ENCODE measurements at regions not wholly inside any gene's neighbourhood (a gene's known extent, or its start where the extent isn't known, plus 50 kb on each side); places are given as distances from the start of the nearest gene placed in this dataset.

DNA sequence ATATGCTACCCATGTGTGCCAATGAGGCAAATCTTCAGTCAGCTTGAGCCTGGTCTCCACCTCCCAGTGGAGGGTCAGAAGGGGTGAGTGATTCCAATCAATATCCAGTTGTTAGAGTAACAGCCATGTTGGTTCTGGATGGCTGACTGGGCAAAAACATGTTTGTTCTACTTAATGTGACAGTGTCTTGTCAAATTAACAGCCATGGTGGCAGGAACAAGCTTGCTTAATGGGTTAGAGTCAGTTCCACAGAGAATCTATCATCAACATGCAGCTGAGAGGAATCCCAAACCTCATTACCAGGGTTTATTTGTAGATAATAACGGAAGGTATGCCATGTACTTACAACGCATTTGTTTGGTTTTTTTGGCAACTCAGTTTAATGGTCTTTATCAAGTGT lies 133.2 kb downstream of the SLC17A6 start:
- H3F3A ChIP-seq (ENCODE audit: insufficient read depth, low read length, poor library complexity, severe bottlenecking), result no peaks in the 10 kb centered on the region
- H3K27me3 ChIP-seq (ENCODE audit: insufficient read depth, low read depth, low read length), result no peaks in the 10 kb centered on the region
- no peak overlapping the region for H3K9ac ChIP-seq (ENCODE audit: low read length)
- H3K9me3 ChIP-seq (ENCODE audit: low read length), result no peaks in the 10 kb centered on the region
- H3K4me3 ChIP-seq (ENCODE audit: low read length), result no peak overlapping the region
- H3K9me2 ChIP-seq (ENCODE audit: insufficient read depth, low read length), result no peaks in the 10 kb centered on the region
- no peaks in the 10 kb centered on the region for H4K20me1 ChIP-seq (ENCODE audit: insufficient read depth)
- no peak for TF ChIP-seq SMC3 (conservative IDR thresholded peaks at IDR 0.05; ENCODE audit: poor library complexity)
- TF ChIP-seq TAF1 (IDR thresholded peaks at IDR 0.05; ENCODE audit: low read depth), result no peak
- no peak for TF ChIP-seq MXI1 (conservative IDR thresholded peaks at IDR 0.05; ENCODE audit: poor library complexity, severe bottlenecking)
- no peak for TF ChIP-seq EP300 (conservative IDR thresholded peaks at IDR 0.05; ENCODE audit: poor library complexity, severe bottlenecking)
- TF ChIP-seq POLR2AphosphoS5 (IDR thresholded peaks at IDR 0.05), result no peak
- TF ChIP-seq EZH2 (IDR thresholded peaks at IDR 0.05; ENCODE audit: borderline replicate concordance, insufficient read depth, low read length, poor library complexity, severe bottlenecking), result no peak
- TF ChIP-seq RAD21 (conservative IDR thresholded peaks at IDR 0.05), result no peak
- TF ChIP-seq, protein P1, sequence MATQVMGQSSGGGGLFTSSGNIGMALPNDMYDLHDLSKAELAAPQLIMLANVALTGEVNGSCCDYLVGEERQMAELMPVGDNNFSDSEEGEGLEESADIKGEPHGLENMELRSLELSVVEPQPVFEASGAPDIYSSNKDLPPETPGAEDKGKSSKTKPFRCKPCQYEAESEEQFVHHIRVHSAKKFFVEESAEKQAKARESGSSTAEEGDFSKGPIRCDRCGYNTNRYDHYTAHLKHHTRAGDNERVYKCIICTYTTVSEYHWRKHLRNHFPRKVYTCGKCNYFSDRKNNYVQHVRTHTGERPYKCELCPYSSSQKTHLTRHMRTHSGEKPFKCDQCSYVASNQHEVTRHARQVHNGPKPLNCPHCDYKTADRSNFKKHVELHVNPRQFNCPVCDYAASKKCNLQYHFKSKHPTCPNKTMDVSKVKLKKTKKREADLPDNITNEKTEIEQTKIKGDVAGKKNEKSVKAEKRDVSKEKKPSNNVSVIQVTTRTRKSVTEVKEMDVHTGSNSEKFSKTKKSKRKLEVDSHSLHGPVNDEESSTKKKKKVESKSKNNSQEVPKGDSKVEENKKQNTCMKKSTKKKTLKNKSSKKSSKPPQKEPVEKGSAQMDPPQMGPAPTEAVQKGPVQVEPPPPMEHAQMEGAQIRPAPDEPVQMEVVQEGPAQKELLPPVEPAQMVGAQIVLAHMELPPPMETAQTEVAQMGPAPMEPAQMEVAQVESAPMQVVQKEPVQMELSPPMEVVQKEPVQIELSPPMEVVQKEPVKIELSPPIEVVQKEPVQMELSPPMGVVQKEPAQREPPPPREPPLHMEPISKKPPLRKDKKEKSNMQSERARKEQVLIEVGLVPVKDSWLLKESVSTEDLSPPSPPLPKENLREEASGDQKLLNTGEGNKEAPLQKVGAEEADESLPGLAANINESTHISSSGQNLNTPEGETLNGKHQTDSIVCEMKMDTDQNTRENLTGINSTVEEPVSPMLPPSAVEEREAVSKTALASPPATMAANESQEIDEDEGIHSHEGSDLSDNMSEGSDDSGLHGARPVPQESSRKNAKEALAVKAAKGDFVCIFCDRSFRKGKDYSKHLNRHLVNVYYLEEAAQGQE (IDR thresholded peaks at IDR 0.05; ENCODE audit: borderline replicate concordance), result no peak
- TF ChIP-seq, protein P2, sequence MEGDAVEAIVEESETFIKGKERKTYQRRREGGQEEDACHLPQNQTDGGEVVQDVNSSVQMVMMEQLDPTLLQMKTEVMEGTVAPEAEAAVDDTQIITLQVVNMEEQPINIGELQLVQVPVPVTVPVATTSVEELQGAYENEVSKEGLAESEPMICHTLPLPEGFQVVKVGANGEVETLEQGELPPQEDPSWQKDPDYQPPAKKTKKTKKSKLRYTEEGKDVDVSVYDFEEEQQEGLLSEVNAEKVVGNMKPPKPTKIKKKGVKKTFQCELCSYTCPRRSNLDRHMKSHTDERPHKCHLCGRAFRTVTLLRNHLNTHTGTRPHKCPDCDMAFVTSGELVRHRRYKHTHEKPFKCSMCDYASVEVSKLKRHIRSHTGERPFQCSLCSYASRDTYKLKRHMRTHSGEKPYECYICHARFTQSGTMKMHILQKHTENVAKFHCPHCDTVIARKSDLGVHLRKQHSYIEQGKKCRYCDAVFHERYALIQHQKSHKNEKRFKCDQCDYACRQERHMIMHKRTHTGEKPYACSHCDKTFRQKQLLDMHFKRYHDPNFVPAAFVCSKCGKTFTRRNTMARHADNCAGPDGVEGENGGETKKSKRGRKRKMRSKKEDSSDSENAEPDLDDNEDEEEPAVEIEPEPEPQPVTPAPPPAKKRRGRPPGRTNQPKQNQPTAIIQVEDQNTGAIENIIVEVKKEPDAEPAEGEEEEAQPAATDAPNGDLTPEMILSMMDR (IDR thresholded peaks at IDR 0.05; ENCODE audit: poor library complexity, severe bottlenecking), result no peak
- no peaks in the 10 kb centered on the region for H3K79me2 ChIP-seq (replicated peaks; ENCODE audit: insufficient read depth, low read length)
- H3K27ac ChIP-seq (ENCODE audit: low read length), result no peak overlapping the region
- no peak overlapping the region for H2AFZ ChIP-seq (ENCODE audit: low read depth, low read length)
- no peaks in the 10 kb centered on the region for H3K36me3 ChIP-seq (ENCODE audit: insufficient read depth, low read length)
- H3K4me2 ChIP-seq (ENCODE audit: low read length), result no peak overlapping the region

DNA sequence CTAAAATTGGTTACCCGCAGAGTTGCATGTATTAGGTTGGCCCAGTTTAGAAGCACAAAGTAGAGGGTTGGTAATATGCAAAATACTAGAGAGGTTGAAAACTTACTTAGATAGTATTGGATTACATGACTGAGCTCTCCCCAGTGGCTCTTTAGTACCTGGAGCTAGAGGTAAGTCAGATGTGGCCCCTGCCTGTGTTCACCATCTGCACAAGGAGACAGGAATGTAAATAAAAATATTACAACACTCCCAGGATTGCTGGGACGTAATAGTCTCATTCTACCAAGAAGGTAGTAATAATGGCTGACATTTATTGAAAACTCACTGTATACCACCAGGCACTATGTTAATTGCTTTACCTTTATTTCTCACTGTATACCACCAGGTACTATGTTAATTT lies 129.6 kb downstream of the SLC17A6 start:
- Histone ChIP-seq H3F3A (ENCODE audit: insufficient read depth, low read length, poor library complexity, severe bottlenecking) (no peaks in the 10 kb centered on the region), H4K20me1 (ENCODE audit: insufficient read depth) (no peaks in the 10 kb centered on the region), H3K4me3 (ENCODE audit: low read length) (no peak overlapping the region), H3K9me3 (ENCODE audit: low read length) (no peaks in the 10 kb centered on the region), H3K27me3 (ENCODE audit: insufficient read depth, low read depth, low read length) (no peaks in the 10 kb centered on the region), H2AFZ (ENCODE audit: low read depth, low read length) (no peak overlapping the region), H3K36me3 (ENCODE audit: insufficient read depth, low read length) (no peaks in the 10 kb centered on the region), H3K9me2 (ENCODE audit: insufficient read depth, low read length) (no peaks in the 10 kb centered on the region), H3K27ac (ENCODE audit: low read length) (no peak overlapping the region), H3K79me2 (replicated peaks; ENCODE audit: insufficient read depth, low read length) (no peaks in the 10 kb centered on the region), H3K9ac (ENCODE audit: low read length) (no peak overlapping the region), H3K4me2 (ENCODE audit: low read length) (no peak overlapping the region)
- TF ChIP-seq POLR2AphosphoS5 (IDR thresholded peaks at IDR 0.05) (no peak), MXI1 (conservative IDR thresholded peaks at IDR 0.05; ENCODE audit: poor library complexity, severe bottlenecking) (no peak), SMC3 (conservative IDR thresholded peaks at IDR 0.05; ENCODE audit: poor library complexity) (no peak), EP300 (conservative IDR thresholded peaks at IDR 0.05; ENCODE audit: poor library complexity, severe bottlenecking) (no peak), TAF1 (IDR thresholded peaks at IDR 0.05; ENCODE audit: low read depth) (no peak), EZH2 (IDR thresholded peaks at IDR 0.05; ENCODE audit: borderline replicate concordance, insufficient read depth, low read length, poor library complexity, severe bottlenecking) (no peak), RAD21 (conservative IDR thresholded peaks at IDR 0.05) (no peak)
- TF ChIP-seq, protein P1 (IDR thresholded peaks at IDR 0.05; ENCODE audit: borderline replicate concordance), result no peak
- TF ChIP-seq, protein P2 (IDR thresholded peaks at IDR 0.05; ENCODE audit: poor library complexity, severe bottlenecking), result no peak

All from neural cell (in vitro differentiated cells).